ENCODE measurements at regions not wholly inside any gene's neighbourhood (a gene's known extent, or its start where the extent isn't known, plus 50 kb on each side); places are given as distances from the start of the nearest gene placed in this dataset.

- Mint-ChIP-seq H3K9me3 (no peaks in the 10 kb centered on the region), H3K36me3 (no peaks in the 10 kb centered on the region), H3K4me1 (no peaks in the 10 kb centered on the region), H3K4me3 (no peak overlapping the region), H3K27me3 (peaks cover 0 to 3% (median 0%) of the 10 kb centered on the region in 5 donors), H3K27ac (no peak overlapping the region)
- POLR2A ChIA-PET: interaction anchor here (0.5 kb wide), 1 partner anchor 374 kb away, joined by 3 read pairs; no protein-coding TSS in a partner anchor
- no peak for DNase-seq
- no peak for ATAC-seq
Observed at GRCh38 chr10:129416956-129417765, 49.9 kb upstream of the MGMT start.
